H1 (cell line): ENCODE measurements at regions not wholly inside any gene's neighbourhood (a gene's known extent, or its start where the extent isn't known, plus 50 kb on each side); places are given as distances from the start of the nearest gene placed in this dataset.

ENCODE experiments used
- ATF2 ChIP-seq: IDR thresholded peaks from 2 replicates; pipeline ENCODE4 v1.6.1; 2012; ENCODE audit warnings: low read length, inconsistent platforms
- CTCF ChIP-seq, 3 experiments: IDR thresholded peaks; 1 replicate in 2 of 3; 2 replicates in 1 of 3; pipeline versions ENCODE4 v1.5.1 to v1.6.1; 2011; ENCODE audit warnings: low read length in 3 of 3, mild to moderate bottlenecking in 3 of 3, inconsistent platforms in 2 of 3, low read depth in 1 of 3, moderate library complexity in 1 of 3; ENCODE audit not compliant: insufficient read depth in 1 of 3; ENCODE audit errors: control extremely low read depth in 1 of 3
- EP300 ChIP-seq, 2 experiments: IDR thresholded peaks; 1 replicate in 1 of 2; 2 replicates in 1 of 2; pipeline ENCODE4 v1.6.1; 2011 to 2012; ENCODE audit warnings: low read depth in 2 of 2, low read length in 2 of 2, mild to moderate bottlenecking in 2 of 2, borderline replicate concordance in 1 of 2, inconsistent platforms in 1 of 2, moderate library complexity in 1 of 2
- HDAC2 ChIP-seq, 2 experiments: fragments of 300-600 bp in 1 of 2; sonication (generic) in 1 of 2; IDR thresholded peaks; 2 replicates each; pipeline ENCODE4 v1.6.1; 2011 to 2012; ENCODE audit warnings: low read depth in 2 of 2, low read length in 2 of 2, mild to moderate bottlenecking in 2 of 2, moderate library complexity in 2 of 2, borderline replicate concordance in 1 of 2, inconsistent platforms in 1 of 2
- POLR2A ChIP-seq, 2 experiments: IDR thresholded peaks; 1 replicate in 1 of 2; 2 replicates in 1 of 2; pipeline ENCODE4 v1.6.1; 2011; ENCODE audit warnings: low read depth in 2 of 2, low read length in 2 of 2, mild to moderate bottlenecking in 2 of 2; ENCODE audit errors: control extremely low read depth in 1 of 2
- POLR2AphosphoS5 ChIP-seq: IDR thresholded peaks from 2 replicates; pipeline ENCODE4 v1.6.1; 2011; ENCODE audit warnings: low read depth, low read length
- RBBP5 ChIP-seq: IDR thresholded peaks from 2 replicates; pipeline ENCODE4 v1.7.1; 2012; ENCODE audit warnings: low read depth, mild to moderate bottlenecking, inconsistent platforms, low read length, moderate library complexity, borderline replicate concordance
- SIN3A ChIP-seq, 2 experiments: IDR thresholded peaks in 1 of 2; conservative IDR thresholded peaks in 1 of 2; 2 replicates each; pipeline ENCODE4 v1.6.1; 2011 to 2012; ENCODE audit warnings: low read length in 2 of 2, improper control_type of control experiment in 1 of 2, low read depth in 1 of 2, mild to moderate bottlenecking in 1 of 2
- TAF1 ChIP-seq: IDR thresholded peaks from 2 replicates; pipeline ENCODE4 v1.6.1; 2011; ENCODE audit warnings: mild to moderate bottlenecking, low read depth, low read length

- TF ChIP-seq SIN3A (conservative IDR thresholded peaks at IDR 0.05 in 1 of 2, IDR thresholded peaks at IDR 0.05 in 1 of 2; ENCODE audit: low read depth in 1 of 2, low read length in 2 of 2) = no peak
- no peak for TF ChIP-seq POLR2AphosphoS5
- no peak for TF ChIP-seq TAF1
- TF ChIP-seq RBBP5 = no peak
- no peak for TF ChIP-seq CTCF (IDR thresholded peaks at IDR 0.05; ENCODE audit: control extremely low read depth in 1 of 3, insufficient read depth in 1 of 3, low read depth in 1 of 3, low read length in 3 of 3)
- TF ChIP-seq POLR2A (IDR thresholded peaks at IDR 0.05; ENCODE audit: control extremely low read depth in 1 of 2, low read depth in 2 of 2, low read length in 2 of 2) = no peak
- no peak for TF ChIP-seq EP300 (IDR thresholded peaks at IDR 0.05; ENCODE audit: borderline replicate concordance in 1 of 2, low read depth in 2 of 2, low read length in 2 of 2)
- no peak for TF ChIP-seq HDAC2 (IDR thresholded peaks at IDR 0.05; ENCODE audit: borderline replicate concordance in 1 of 2, low read depth in 2 of 2, low read length in 2 of 2)
- TF ChIP-seq ATF2 = no peak
Measured at GRCh38 chr18:32566960-32567359, 96.3 kb upstream of the GAREM1 start.
